HL-60 (cell line): ENCODE measurements at regions not wholly inside any gene's neighbourhood (a gene's known extent, or its start where the extent isn't known, plus 50 kb on each side); places are given as distances from the start of the nearest gene placed in this dataset.

Source experiments
- CTCF ChIP-seq: IDR thresholded peaks from one replicate; pipeline ENCODE4 v1.5.1; 2011; ENCODE audit warnings: low read length, control low read depth, inconsistent platforms; ENCODE audit not compliant: insufficient read depth
- GABPA ChIP-seq: IDR thresholded peaks from 2 replicates; pipeline ENCODE4 v1.6.1; 2012; ENCODE audit warnings: low read depth
- POLR2AphosphoS5 ChIP-seq: IDR thresholded peaks from 2 replicates; pipeline ENCODE4 v1.6.1; 2012; ENCODE audit warnings: low read depth

- no peak for TF ChIP-seq POLR2AphosphoS5
- no peak for TF ChIP-seq CTCF
- no peak for TF ChIP-seq GABPA
Measured at GRCh38 chr6:144797881-144798589, 512.9 kb downstream of the UTRN start.
